H1 (cell line): ENCODE measurements at regions not wholly inside any gene's neighbourhood (a gene's known extent, or its start where the extent isn't known, plus 50 kb on each side); places are given as distances from the start of the nearest gene placed in this dataset.

ENCODE experiments used
- CTCF ChIP-seq, 3 experiments: IDR thresholded peaks; 1 replicate in 2 of 3; 2 replicates in 1 of 3; pipeline versions ENCODE4 v1.5.1 to v1.6.1; 2011; ENCODE audit warnings: low read length in 3 of 3, mild to moderate bottlenecking in 3 of 3, inconsistent platforms in 2 of 3, low read depth in 1 of 3, moderate library complexity in 1 of 3; ENCODE audit not compliant: insufficient read depth in 1 of 3; ENCODE audit errors: control extremely low read depth in 1 of 3
- EZH2 ChIP-seq: fragments of 200-600 bp; sonication (generic); IDR thresholded peaks from 2 replicates; pipeline ENCODE4 v1.7.1; 2012; ENCODE audit warnings: low read depth, mild to moderate bottlenecking, moderate library complexity, low read length, inconsistent platforms; ENCODE audit not compliant: severe bottlenecking
- USF2 ChIP-seq: IDR thresholded peaks from 2 replicates; pipeline ENCODE4 v1.6.1; 2011; ENCODE audit warnings: low read length, improper control_type of control experiment

GRCh38 chr9:116055536-116055935 is 98.1 kb upstream of the PAPPA start:
- no peak for TF ChIP-seq EZH2
- TF ChIP-seq USF2 = no peak
- no peak for TF ChIP-seq CTCF (IDR thresholded peaks at IDR 0.05; ENCODE audit: control extremely low read depth in 1 of 3, insufficient read depth in 1 of 3, low read depth in 1 of 3, low read length in 3 of 3)
